ENCODE measurements at regions not wholly inside any gene's neighbourhood (a gene's known extent, or its start where the extent isn't known, plus 50 kb on each side); places are given as distances from the start of the nearest gene placed in this dataset.

DNA sequence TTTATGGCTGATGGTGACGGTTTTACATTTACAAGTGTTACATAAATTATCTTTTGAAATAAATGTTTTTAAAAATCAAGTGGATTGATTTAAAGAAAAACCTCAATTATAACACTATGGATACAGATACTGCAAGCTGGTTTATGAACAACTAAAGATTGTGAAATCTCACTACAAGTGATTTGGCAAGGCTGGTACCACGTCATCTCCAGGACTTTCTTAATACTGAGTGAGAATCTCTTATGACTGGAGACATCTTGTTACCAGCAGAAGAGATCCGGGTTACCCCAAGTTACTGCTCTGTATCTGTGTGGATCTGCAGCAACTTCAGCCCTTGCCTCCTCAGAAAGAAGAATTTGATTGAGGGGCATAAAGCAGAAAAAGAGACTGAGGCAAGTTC, 452.9 kb downstream of the MN1 start:
- TF ChIP-seq, protein P1, sequence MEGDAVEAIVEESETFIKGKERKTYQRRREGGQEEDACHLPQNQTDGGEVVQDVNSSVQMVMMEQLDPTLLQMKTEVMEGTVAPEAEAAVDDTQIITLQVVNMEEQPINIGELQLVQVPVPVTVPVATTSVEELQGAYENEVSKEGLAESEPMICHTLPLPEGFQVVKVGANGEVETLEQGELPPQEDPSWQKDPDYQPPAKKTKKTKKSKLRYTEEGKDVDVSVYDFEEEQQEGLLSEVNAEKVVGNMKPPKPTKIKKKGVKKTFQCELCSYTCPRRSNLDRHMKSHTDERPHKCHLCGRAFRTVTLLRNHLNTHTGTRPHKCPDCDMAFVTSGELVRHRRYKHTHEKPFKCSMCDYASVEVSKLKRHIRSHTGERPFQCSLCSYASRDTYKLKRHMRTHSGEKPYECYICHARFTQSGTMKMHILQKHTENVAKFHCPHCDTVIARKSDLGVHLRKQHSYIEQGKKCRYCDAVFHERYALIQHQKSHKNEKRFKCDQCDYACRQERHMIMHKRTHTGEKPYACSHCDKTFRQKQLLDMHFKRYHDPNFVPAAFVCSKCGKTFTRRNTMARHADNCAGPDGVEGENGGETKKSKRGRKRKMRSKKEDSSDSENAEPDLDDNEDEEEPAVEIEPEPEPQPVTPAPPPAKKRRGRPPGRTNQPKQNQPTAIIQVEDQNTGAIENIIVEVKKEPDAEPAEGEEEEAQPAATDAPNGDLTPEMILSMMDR (IDR thresholded peaks at IDR 0.05; ENCODE audit: low read length) = no peak
- no peak for TF ChIP-seq EZH2 (IDR thresholded peaks at IDR 0.05; ENCODE audit: borderline replicate concordance, low read length)

Data from OCI-LY1 (cell line).